Fibroblast of upper back skin (primary cell): ENCODE measurements at regions not wholly inside any gene's neighbourhood (a gene's known extent, or its start where the extent isn't known, plus 50 kb on each side); places are given as distances from the start of the nearest gene placed in this dataset.
A peak's percentile ranks its signal among the peaks of the same experiment; 100 is the strongest.

ENCODE experiments used
- DNase-seq: peaks from one replicate; pipeline ENCODE4 v3.0.0-alpha.2; 2013

GRCh38 chr13:47100214-47100853, 203.5 kb upstream of the HTR2A start:
- DNase-seq, result no peak

- no peak for DNase-seq
Observed at GRCh38 chr13:47094734-47095434, 198.0 kb upstream of the HTR2A start.

GRCh38 chr13:47092202-47092601, 195.3 kb upstream of the HTR2A start:
- DNase-seq, result no peak

- peak; percentile 89 for DNase-seq
Observed at GRCh38 chr13:47087841-47088240, 191.0 kb upstream of the HTR2A start.

GRCh38 chr13:47087241-47087640, 190.4 kb upstream of the HTR2A start:
- DNase-seq, result no peak

GRCh38 chr13:47085346-47085745, 188.5 kb upstream of the HTR2A start:
- DNase-seq, result peak; percentile 52

GRCh38 chr13:47081850-47082249, 185.0 kb upstream of the HTR2A start:
- DNase-seq, result no peak

- no peak for DNase-seq
Observed at GRCh38 chr13:47081246-47081645, 184.4 kb upstream of the HTR2A start.

GRCh38 chr13:47080621-47081020, 183.8 kb upstream of the HTR2A start:
- no peak for DNase-seq

- DNase-seq, result peak; percentile 89
Observed at GRCh38 chr13:47076500-47076899, 179.6 kb upstream of the HTR2A start.

GRCh38 chr13:47069133-47069532, 172.3 kb upstream of the HTR2A start:
- DNase-seq, result no peak

- no peak for DNase-seq
Observed at GRCh38 chr13:47067306-47067705, 170.5 kb upstream of the HTR2A start.

- DNase-seq, result peak; percentile 43
Observed at GRCh38 chr13:47066226-47066625, 169.4 kb upstream of the HTR2A start.

- DNase-seq, result no peak
Observed at GRCh38 chr13:47064381-47064780, 167.5 kb upstream of the HTR2A start.

GRCh38 chr13:47049276-47049989, 152.6 kb upstream of the HTR2A start:
- no peak for DNase-seq

- no peak for DNase-seq
Observed at GRCh38 chr13:47046706-47047105, 149.9 kb upstream of the HTR2A start.

- DNase-seq, result peak; percentile 46
Observed at GRCh38 chr13:47044842-47045241, 148.0 kb upstream of the HTR2A start.

GRCh38 chr13:47039106-47039505, 142.3 kb upstream of the HTR2A start:
- peak; percentile 83 for DNase-seq

- peak; percentile 18 for DNase-seq
Observed at GRCh38 chr13:47038188-47038587, 141.3 kb upstream of the HTR2A start.

- no peak for DNase-seq
Observed at GRCh38 chr13:47036294-47037008, 139.6 kb upstream of the HTR2A start.

- DNase-seq, result peak; percentile 66
Observed at GRCh38 chr13:47033216-47033615, 136.4 kb upstream of the HTR2A start.

GRCh38 chr13:47027780-47028437, 131.1 kb upstream of the HTR2A start:
- no peak for DNase-seq
